PFSK-1 (cell line): ENCODE measurements at regions not wholly inside any gene's neighbourhood (a gene's known extent, or its start where the extent isn't known, plus 50 kb on each side); places are given as distances from the start of the nearest gene placed in this dataset.

ENCODE experiments used
- FOXP2 ChIP-seq: optimal IDR thresholded peaks from 2 replicates; pipeline ENCODE3; 2011; ENCODE audit warnings: borderline replicate concordance, control low read depth, inconsistent platforms; ENCODE audit not compliant: insufficient read depth; ENCODE audit errors: extremely low read length, extremely low read depth
- POLR2AphosphoS5 ChIP-seq: IDR thresholded peaks from 2 replicates; pipeline ENCODE4 v1.6.1; 2012; ENCODE audit warnings: low read depth, mild to moderate bottlenecking, control low read depth, low read length, moderate library complexity
- SIN3A ChIP-seq: IDR thresholded peaks from 2 replicates; pipeline ENCODE4 v1.6.1; 2012; ENCODE audit warnings: mild to moderate bottlenecking, low read length, moderate library complexity, borderline replicate concordance; ENCODE audit not compliant: insufficient read depth
- TAF1 ChIP-seq: IDR thresholded peaks from 2 replicates; pipeline ENCODE4 v1.6.1; 2012; ENCODE audit warnings: low read length, control low read depth, borderline replicate concordance; ENCODE audit not compliant: insufficient read depth
- TF ChIP-seq, protein P1 (sequence below), 2 experiments: IDR thresholded peaks; 2 replicates each; pipeline versions ENCODE4 v1.6.1 to v1.8.0; 2011 to 2012; ENCODE audit warnings: low read depth in 2 of 2, low read length in 2 of 2, control low read depth in 1 of 2, inconsistent platforms in 1 of 2, mild to moderate bottlenecking in 1 of 2, moderate library complexity in 1 of 2; ENCODE audit not compliant: insufficient read depth in 1 of 2

DNA sequence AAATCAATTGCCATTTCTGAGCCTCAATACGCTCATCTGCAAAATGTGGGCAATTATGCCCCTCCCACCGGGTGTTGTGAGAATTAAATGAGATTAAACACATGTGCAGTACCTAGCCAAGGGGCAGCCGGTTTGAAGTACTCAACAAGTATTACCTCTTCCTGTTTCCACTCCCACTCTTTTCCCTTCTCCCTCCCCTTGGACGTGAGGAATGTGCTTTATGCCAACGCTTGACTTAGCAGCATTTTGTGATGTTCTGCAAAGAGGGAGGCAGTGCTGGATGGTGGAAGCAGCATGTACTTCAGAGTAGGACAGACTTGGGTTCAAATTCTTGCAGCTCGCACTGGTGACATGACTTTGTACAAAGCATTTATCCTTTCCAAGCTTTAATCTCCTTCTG lies 306.0 kb downstream of the BUD13 start:
- TF ChIP-seq SIN3A (no peak), FOXP2 (no peak), POLR2AphosphoS5 (no peak), TAF1 (no peak)
- TF ChIP-seq, protein P1, sequence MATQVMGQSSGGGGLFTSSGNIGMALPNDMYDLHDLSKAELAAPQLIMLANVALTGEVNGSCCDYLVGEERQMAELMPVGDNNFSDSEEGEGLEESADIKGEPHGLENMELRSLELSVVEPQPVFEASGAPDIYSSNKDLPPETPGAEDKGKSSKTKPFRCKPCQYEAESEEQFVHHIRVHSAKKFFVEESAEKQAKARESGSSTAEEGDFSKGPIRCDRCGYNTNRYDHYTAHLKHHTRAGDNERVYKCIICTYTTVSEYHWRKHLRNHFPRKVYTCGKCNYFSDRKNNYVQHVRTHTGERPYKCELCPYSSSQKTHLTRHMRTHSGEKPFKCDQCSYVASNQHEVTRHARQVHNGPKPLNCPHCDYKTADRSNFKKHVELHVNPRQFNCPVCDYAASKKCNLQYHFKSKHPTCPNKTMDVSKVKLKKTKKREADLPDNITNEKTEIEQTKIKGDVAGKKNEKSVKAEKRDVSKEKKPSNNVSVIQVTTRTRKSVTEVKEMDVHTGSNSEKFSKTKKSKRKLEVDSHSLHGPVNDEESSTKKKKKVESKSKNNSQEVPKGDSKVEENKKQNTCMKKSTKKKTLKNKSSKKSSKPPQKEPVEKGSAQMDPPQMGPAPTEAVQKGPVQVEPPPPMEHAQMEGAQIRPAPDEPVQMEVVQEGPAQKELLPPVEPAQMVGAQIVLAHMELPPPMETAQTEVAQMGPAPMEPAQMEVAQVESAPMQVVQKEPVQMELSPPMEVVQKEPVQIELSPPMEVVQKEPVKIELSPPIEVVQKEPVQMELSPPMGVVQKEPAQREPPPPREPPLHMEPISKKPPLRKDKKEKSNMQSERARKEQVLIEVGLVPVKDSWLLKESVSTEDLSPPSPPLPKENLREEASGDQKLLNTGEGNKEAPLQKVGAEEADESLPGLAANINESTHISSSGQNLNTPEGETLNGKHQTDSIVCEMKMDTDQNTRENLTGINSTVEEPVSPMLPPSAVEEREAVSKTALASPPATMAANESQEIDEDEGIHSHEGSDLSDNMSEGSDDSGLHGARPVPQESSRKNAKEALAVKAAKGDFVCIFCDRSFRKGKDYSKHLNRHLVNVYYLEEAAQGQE (IDR thresholded peaks at IDR 0.05; ENCODE audit: insufficient read depth in 1 of 2, low read depth in 2 of 2, low read length in 2 of 2), result no peak

DNA sequence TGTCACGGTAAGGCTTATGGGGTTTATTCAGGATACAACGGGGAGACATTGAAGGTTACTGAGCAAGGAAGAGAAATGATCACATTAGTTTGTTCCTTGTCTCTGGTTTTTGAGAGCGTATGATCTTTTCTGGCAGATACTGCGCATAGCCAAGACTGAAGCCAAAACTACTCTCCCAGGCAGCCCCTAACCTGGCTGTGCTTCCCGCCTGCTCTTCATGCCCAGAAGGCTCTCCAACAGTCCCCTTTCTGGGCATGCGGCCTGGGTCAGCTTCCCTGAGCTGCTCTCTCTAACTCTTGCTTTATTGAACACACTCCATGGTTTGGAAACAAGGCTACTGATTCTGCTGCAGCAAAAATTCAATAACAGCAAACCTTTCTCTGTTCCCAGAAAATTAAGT lies 306.6 kb downstream of the BUD13 start:
- TF ChIP-seq TAF1, result no peak
- TF ChIP-seq, protein P1 (IDR thresholded peaks at IDR 0.05; ENCODE audit: insufficient read depth in 1 of 2, low read depth in 2 of 2, low read length in 2 of 2), result no peak
- TF ChIP-seq POLR2AphosphoS5, result no peak
- TF ChIP-seq FOXP2, result no peak
- TF ChIP-seq SIN3A, result no peak

- TF ChIP-seq POLR2AphosphoS5, result no peak
- no peak for TF ChIP-seq FOXP2
- TF ChIP-seq, protein P1 (IDR thresholded peaks at IDR 0.05; ENCODE audit: insufficient read depth in 1 of 2, low read depth in 2 of 2, low read length in 2 of 2), result no peak
- no peak for TF ChIP-seq TAF1
These were observed 307.7 kb downstream of the BUD13 start for GRCh38 chr11:116465056-116465455.

GRCh38 chr11:116461789-116462188 lies 311.0 kb downstream of the BUD13 start:
- TF ChIP-seq FOXP2, result no peak
- TF ChIP-seq POLR2AphosphoS5, result no peak
- no peak for TF ChIP-seq SIN3A

GRCh38 chr11:116460156-116460920 lies 312.4 kb downstream of the BUD13 start:
- TF ChIP-seq, protein P1 (IDR thresholded peaks at IDR 0.05; ENCODE audit: insufficient read depth in 1 of 2, low read depth in 2 of 2, low read length in 2 of 2), result no peak
- TF ChIP-seq SIN3A (no peak), FOXP2 (no peak), POLR2AphosphoS5 (no peak), TAF1 (no peak)
